Muscle of back (tissue), 3 donors: ENCODE measurements at regions not wholly inside any gene's neighbourhood (a gene's known extent, or its start where the extent isn't known, plus 50 kb on each side); places are given as distances from the start of the nearest gene placed in this dataset.

Experiments used
- DNase-seq, 3 donors: peaks; one replicate each; pipeline versions ENCODE4 v3.0.0 to v3.0.0-alpha.2; 2013

GRCh38 chr6:98131290-98131990, 702.9 kb upstream of the POU3F2 start:
- DNase-seq: no peak

- DNase-seq: no peak
Measured at GRCh38 chr6:98136333-98136732, 698.0 kb upstream of the POU3F2 start.

GRCh38 chr6:98137391-98137790, 697.0 kb upstream of the POU3F2 start:
- DNase-seq: no peak

- DNase-seq: no peak
Measured at GRCh38 chr6:98142839-98143238, 691.5 kb upstream of the POU3F2 start.

- DNase-seq: no peak
Measured at GRCh38 chr6:98146656-98147055, 687.7 kb upstream of the POU3F2 start.

GRCh38 chr6:98156580-98156979, 677.8 kb upstream of the POU3F2 start:
- no peak for DNase-seq

- no peak for DNase-seq
Measured at GRCh38 chr6:98179606-98180005, 654.8 kb upstream of the POU3F2 start.

- DNase-seq: no peak
Measured at GRCh38 chr6:98200084-98200483, 634.3 kb upstream of the POU3F2 start.

- peak; percentile 3 to 18 (median 17) for DNase-seq
Measured at GRCh38 chr6:98203170-98203806, 631.1 kb upstream of the POU3F2 start.

- no peak for DNase-seq
Measured at GRCh38 chr6:98212468-98212867, 621.9 kb upstream of the POU3F2 start.

- no peak for DNase-seq
Measured at GRCh38 chr6:98215531-98215930, 618.8 kb upstream of the POU3F2 start.

- DNase-seq: no peak
Measured at GRCh38 chr6:98230250-98230649, 604.1 kb upstream of the POU3F2 start.

GRCh38 chr6:98239057-98239456, 595.3 kb upstream of the POU3F2 start:
- no peak for DNase-seq

GRCh38 chr6:98241630-98242029, 592.7 kb upstream of the POU3F2 start:
- no peak for DNase-seq

- no peak for DNase-seq
Measured at GRCh38 chr6:98254624-98255023, 579.8 kb upstream of the POU3F2 start.

GRCh38 chr6:98260382-98260781, 574.0 kb upstream of the POU3F2 start:
- no peak for DNase-seq

- DNase-seq: no peak
Measured at GRCh38 chr6:98272060-98272459, 562.3 kb upstream of the POU3F2 start.

GRCh38 chr6:98274691-98275090, 559.7 kb upstream of the POU3F2 start:
- no peak for DNase-seq

GRCh38 chr6:98280492-98280891, 553.9 kb upstream of the POU3F2 start:
- no peak for DNase-seq

GRCh38 chr6:98286620-98287019, 547.8 kb upstream of the POU3F2 start:
- DNase-seq: no peak

GRCh38 chr6:98287876-98288275, 546.5 kb upstream of the POU3F2 start:
- no peak for DNase-seq

GRCh38 chr6:98292810-98293209, 541.6 kb upstream of the POU3F2 start:
- DNase-seq: no peak

- no peak for DNase-seq
Measured at GRCh38 chr6:98295515-98296175, 538.7 kb upstream of the POU3F2 start.
